NCI-H526 (cell line): ENCODE measurements at regions not wholly inside any gene's neighbourhood (a gene's known extent, or its start where the extent isn't known, plus 50 kb on each side); places are given as distances from the start of the nearest gene placed in this dataset.

Experiments used
- DNase-seq, 2 experiments: peaks; one replicate each; lab custom pipeline; 2025; lab: John Stamatoyannopoulos, UW

DNA sequence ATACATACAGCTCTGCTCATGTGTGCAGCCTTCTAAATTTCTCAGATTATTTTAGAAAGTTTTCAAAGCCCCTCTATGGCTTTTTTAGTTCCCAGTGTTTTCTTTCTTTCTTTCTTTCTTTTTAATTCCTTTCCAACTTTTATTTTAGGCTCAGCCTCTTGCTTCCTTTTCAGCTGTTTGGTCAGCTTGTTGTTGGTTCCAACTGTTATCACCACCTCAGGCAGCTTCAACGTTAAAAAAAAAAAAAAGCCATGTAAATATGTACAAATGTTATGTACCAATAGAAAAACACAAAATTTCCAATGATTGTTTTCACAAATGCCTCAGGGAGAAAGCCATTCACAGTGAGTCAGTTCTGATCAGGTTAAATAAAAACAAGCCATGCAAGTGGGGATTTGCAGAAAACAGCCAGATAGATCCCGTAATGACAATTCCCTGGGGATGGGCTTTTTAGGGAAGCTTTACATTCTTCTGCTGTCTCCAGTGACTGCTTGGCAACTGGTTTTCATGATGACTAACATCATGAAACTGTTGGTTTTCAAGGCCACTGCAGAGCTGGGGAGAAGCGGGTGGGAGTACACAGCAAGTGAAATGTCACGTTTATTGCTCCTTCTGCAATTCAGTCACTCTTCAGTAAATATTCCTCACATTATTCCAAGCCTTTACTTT lies 908.4 kb downstream of the EPHA3 start:
- DNase-seq = no peak

- DNase-seq = no peak
These were observed 909.1 kb downstream of the EPHA3 start for GRCh38 chr3:90016555-90016954.

- no peak for DNase-seq
These were observed 911.4 kb downstream of the EPHA3 start for GRCh38 chr3:90018779-90019178.

DNA sequence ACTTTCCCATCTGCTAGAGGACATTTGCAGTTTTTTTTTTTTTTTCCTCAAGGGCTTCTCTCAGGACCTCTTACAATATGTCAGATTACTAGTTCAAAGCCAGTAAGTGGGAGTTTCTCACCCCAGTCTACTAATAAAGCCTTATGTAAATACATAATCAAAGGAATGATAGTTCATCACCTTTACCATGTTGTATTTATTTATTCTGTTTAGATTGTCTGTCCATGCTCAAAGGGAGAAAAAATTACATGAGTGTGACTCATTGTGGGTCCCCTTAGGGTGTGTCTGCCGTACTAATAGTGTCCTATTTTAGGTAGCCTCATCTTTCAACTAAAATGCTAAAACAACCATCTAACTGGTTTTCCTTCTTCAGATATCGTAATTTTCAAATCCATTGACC lies 917.6 kb downstream of the EPHA3 start:
- no peak for DNase-seq

DNA sequence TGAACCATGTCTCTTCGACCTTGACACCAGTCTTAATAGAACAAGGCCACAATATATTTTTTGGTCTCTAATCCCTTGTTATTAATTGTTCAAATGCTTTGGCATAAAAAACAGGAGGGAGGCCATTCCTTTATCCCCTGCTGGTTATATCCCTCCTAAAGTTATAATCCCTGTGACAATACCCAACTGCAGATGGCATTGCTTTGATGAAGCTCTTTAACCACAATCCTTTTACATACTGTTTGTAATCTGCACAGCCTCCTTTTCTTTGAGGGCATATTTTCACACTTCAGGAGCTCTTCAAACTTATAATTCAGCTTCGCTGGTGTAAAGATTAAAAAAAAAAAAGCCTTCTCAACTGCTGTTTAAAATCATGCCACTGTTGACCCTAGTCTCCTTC lies 919.0 kb downstream of the EPHA3 start:
- no peak for DNase-seq

DNA sequence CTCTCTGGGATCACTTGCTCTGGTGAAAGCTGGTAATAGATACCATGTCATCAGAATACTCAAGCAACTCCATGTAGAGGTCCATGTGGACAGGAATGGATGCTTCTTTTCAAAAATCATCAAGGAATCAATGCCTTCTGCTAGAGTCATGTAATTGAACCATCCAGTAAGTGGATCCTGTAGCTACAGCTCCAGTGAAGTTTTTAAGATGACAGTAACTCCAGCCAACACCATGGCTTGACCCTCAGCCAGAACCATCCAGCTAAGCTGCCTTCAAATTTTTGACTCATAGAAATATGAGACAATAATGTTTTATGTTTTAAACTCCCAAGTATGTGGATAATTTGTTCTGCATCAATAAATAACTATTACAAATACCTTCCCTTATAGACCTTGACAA lies 923.7 kb downstream of the EPHA3 start:
- DNase-seq = no peak

DNA sequence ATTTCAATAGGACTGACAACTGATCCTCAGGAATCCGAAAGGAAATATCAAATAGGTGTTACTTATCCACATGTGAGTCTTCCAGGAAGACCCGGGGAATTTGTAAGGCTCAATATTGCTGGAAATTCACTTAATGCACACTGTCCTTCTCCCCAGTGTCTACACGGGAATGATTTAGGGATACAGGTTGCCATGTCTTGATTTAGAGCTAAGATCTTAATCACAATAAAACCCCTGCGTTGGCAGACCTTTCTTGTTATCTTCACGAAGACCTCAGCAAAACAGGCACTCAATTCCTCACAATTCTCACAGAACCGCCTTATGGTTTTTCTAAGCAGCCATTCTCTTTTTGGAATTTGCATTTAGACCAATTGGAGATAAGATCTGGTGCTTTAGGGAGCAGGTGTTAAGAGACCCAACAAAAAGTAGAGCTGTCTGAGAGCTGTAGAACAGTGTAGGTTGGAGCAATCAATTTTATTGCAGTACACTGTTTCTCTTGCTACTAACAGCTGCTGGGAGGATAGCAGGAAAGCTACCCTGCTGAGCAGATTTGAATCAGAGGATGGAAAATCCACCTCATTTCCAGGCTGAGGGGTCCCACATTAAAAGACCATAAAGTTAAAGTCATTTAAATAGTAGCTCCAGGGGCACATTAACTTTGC lies 925.7 kb downstream of the EPHA3 start:
- peak; percentile 8 to 16 for DNase-seq

DNA sequence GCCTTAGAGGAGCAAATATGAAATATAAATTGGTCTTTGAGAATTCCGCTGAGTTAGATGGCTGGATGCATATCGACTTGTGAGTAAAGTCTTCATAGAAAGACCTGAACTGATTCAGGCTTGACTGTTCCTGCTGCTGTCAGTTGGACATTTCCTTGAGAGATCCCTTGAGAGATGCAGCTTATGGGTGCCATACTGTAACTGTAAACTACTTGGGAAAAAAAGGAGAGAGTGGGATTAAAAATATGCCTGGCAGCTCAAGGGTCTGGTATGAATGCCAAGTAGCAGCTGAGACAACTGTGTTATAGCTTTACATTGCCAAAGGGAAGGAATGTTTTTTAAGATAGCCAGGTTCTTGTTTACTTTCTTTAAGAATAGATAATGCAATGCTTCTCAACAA lies 926.6 kb downstream of the EPHA3 start:
- no peak for DNase-seq

GRCh38 chr3:90035643-90036042 lies 928.2 kb downstream of the EPHA3 start:
- no peak for DNase-seq

DNA sequence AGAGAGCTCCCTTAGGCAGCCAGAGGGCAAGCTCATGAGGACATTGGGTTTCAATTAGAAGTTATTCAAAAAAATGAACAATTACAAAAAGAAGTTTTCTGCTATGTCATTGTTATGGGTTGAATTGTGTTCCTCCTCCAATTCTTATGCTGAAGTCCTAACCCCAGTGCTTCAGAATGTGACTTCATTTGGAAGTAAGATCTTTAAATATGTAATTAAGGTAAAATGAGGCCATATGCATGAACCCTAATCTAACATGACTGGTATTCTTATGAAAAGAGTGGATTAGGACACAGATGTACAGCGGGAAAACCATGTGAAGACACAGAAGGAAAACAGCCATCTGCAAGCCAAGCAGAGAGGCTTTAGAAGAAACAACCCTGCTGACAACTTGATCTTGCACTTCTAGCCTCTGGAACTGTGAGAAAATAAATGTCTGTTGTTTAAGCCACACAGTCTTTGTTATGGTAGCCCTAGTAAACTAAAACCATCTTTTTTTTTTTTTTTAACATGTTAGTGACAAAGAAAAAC lies 929.6 kb downstream of the EPHA3 start:
- DNase-seq = no peak

DNA sequence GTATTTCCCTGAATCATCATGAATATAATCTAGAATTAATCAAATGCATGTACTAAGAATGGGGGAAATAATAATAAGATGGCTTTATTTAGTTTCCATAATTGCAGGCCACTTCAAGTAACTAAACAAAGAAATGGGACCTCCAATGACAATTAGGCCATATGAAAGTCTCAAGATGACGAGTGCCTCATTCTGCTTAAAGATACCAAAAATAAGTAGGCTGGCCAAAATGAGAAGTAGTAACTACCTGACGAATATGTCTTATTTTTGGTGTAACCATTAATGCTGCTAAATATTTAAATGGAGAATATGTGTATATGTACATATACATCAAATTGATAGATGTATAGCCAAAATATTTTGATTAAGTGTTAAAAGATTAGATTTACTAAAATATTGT lies 932.6 kb downstream of the EPHA3 start:
- DNase-seq = no peak

GRCh38 chr3:90040554-90040953 lies 933.1 kb downstream of the EPHA3 start:
- DNase-seq = no peak

DNA sequence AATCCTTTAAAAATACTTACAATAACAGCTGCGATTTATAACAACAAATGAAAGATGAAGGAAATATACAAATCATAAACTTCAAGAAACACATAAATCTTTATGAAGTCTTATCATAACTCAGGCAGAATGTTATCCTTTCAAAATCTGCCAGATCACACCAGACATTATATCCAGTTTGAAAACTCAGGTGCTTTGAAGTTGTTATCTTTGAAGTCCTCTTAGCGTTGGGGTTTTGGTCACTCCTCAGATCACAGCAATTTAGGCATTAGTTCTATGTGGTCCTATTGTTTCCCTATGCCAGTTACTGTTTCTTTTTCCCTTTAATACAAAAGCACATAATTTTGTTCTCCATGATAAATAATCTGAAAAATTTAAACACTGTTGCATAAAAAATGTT lies 934.6 kb downstream of the EPHA3 start:
- DNase-seq = no peak

DNA sequence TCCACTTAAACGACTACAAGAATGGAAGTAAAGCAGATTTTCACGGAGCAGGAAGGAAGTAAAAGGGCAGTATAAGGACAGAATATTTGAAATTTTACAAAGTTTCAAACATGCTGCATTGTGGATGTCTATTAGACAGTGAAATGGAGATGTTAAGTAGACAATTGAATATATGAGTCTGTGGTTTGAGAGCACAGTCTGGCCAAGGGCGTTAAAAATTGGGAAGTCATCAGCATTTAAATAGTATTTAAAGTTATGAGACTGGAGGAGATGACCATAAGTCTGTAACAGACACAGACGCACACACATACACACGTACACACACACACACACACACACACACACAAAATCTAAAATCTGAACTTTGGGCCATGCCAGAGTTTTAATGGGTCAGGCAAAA lies 935.9 kb downstream of the EPHA3 start:
- no peak for DNase-seq

GRCh38 chr3:90044084-90044816 lies 936.8 kb downstream of the EPHA3 start:
- no peak for DNase-seq

DNA sequence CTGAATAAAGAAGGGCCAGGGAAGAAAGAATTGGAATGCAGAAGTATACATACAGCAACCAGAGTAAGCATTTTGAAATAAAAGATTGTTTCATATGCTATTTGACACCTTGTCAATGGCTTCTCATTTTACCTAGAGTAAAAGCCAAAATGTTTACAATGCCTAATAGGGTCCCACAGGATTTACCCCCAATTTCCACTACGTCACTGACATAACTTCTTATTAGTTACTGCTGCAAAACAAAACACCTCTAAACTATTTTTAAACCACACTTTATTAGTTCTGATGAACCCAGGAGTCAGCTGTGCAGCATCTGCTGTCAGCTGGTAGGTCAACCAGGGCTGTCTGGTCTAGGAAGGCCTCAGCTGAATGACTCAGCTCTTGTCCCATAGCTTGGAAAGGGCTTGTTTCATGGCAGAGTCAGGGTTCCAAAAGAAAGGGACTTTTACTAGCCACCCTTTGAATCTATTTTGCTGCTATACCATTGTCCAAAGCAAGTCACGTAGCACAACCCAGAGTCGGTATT lies 945.1 kb downstream of the EPHA3 start:
- no peak for DNase-seq

DNA sequence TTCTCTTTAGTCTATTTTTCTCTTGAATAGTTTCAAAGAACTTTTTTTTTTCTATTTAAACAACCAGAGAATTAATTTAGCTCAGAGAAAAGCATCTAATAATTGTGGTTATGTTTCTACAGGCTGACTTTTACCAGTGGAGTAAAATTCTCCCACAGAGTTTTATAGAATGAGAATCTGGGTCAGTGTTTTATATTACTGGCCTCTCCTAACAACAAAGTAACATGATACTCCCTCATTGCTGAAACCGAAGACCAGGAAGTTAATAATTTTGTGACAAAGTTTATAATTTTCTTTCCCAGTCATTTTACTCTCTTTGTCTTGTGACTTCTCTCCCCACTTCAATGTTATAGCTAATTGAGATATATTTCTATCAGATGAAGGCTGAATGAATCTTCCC lies 946.9 kb downstream of the EPHA3 start:
- no peak for DNase-seq

DNA sequence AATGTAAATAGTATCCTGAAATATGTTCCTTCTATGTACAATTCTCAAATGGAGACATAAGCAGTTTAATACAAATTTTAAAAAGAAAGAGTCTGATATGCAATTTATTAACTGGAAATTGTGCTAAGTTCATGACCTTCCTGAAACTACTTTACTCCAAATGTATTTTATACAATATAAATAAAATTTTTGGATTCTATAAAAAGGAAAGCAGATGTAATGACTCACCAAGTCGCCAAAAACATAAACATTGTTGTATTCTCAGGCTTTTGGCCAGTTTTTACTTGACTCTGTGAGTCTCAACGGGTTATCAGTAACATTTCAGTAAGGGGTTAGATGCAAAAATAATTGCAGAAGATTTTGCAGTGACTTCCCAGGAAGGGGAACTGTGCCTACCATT lies 948.2 kb downstream of the EPHA3 start:
- no peak for DNase-seq

- no peak for DNase-seq
These were observed 949.0 kb downstream of the EPHA3 start for GRCh38 chr3:90056281-90057032.

DNA sequence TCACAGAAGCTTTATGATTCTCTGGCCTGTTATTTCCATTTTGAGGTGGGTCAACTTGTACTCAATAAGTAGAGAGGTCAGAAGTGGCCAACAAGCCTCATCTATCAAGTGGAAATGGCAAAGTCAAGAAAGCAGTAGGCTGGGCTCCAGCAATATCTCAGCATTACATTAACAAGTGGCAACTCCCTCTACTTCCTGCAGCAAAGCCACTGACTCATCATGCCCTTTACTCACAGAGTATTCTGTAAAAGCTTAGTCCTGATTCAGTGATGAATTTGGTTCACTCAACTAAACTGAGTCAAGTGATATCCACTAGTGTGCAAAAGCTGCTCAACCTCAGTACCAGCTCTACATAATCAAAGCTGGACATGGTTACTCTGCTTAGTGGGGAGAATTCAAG lies 954.6 kb downstream of the EPHA3 start:
- no peak for DNase-seq

DNA sequence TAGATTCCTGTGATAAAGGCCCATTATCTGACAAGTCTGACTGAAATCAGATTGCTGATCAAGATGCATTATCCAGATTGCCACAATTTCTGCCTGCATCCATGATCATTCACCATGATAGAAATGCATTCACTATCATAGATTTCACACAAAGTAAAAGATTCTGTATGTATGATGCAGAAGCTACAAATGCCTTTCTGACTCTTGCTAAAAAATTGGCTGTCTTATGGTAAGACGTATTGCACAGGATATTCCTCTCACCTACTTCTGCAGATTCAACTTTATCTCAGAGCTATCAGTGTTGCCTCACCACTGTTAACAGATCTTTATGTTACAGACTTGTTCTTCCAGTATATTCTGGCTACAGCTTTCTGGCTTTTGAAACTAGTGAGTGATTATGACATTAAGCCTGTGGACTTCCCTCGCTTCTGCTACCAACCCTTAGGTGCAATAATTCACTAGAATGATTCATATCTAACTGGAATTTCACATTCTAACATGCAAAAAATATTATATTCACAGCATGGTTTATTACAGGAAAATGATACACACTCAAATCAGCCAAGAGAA lies 955.3 kb downstream of the EPHA3 start:
- DNase-seq = no peak

DNA sequence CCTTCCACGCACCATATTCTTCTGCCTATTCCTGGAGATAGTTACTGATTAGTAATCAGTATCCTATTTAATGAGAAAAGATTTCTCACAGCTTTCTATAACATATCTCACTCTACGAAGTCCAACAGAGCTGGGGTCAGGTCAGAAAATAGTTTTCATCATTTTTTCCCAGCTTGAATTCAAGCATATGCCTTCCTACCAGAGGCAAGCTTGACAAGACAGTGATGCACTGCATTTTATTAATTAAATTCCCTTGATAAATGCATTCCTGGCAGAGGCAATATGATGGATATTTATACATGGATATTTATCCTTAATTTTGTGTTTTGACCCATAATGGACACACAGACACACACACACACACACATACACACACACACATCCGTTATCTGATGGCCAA lies 961.4 kb downstream of the EPHA3 start:
- DNase-seq = no peak
